ENCODE measurements at regions not wholly inside any gene's neighbourhood (a gene's known extent, or its start where the extent isn't known, plus 50 kb on each side); places are given as distances from the start of the nearest gene placed in this dataset.

- Histone ChIP-seq H3K4me3 (no peak overlapping the region), H3K27ac (no peak overlapping the region), H3K36me3 (no peaks in the 10 kb centered on the region), H3K4me1 (no peaks in the 10 kb centered on the region), H3K27me3 (replicated peaks in 1 of 7) (peaks cover 0 to 14% (median 0%) of the 10 kb centered on the region in 7 donors), H3K9me3 (peaks cover 0 to 8% (median 3%) of the 10 kb centered on the region in 8 donors)
- intact Hi-C loops (cut with DNase I; ENCODE audit: low total_unique reads): no loop called here
- TF ChIP-seq POLR2A (IDR thresholded peaks at IDR 0.05) (no peak), POLR2AphosphoS5 (IDR thresholded peaks at IDR 0.05) (no peak)
- DNase-seq: no peak
Measured at GRCh38 chr20:4513720-4514119, 172.5 kb upstream of the PRNP start.

- intact Hi-C loops (cut with DNase I; ENCODE audit: low total_unique reads): no loop called here
- H3K4me3 ChIP-seq: no peak overlapping the region
- no peaks in the 10 kb centered on the region for H3K36me3 ChIP-seq
- TF ChIP-seq POLR2AphosphoS5 (IDR thresholded peaks at IDR 0.05) (no peak), CTCF (IDR thresholded peaks at IDR 0.05 in 8 of 11, conservative IDR thresholded peaks at IDR 0.05 in 3 of 11) (no peak), POLR2A (IDR thresholded peaks at IDR 0.05) (no peak)
- 58 to 83% (median 73%) methylated on average over 3 of the region's 3 CpGs for WGBS, 5 donors
- no peak overlapping the region for H3K27ac ChIP-seq
- DNase-seq: no peak
- H3K9me3 ChIP-seq: peaks cover 0 to 8% (median 3%) of the 10 kb centered on the region in 8 donors
- H3K4me1 ChIP-seq: no peaks in the 10 kb centered on the region
- peaks cover 0 to 10% (median 0%) of the 10 kb centered on the region in 7 donors for H3K27me3 ChIP-seq (replicated peaks in 1 of 7)
Measured at GRCh38 chr20:4512891-4513550, 173.2 kb upstream of the PRNP start.

- H3K27ac ChIP-seq: no peak overlapping the region
- peaks cover 0 to 8% (median 3%) of the 10 kb centered on the region in 8 donors for H3K9me3 ChIP-seq
- 75 to 88% (median 81%) methylated on average over 1 of the region's 1 CpG for WGBS, 5 donors
- H3K4me1 ChIP-seq: no peaks in the 10 kb centered on the region
- H3K4me3 ChIP-seq: no peak overlapping the region
- peaks cover 0 to 5% (median 0%) of the 10 kb centered on the region in 7 donors for H3K27me3 ChIP-seq (replicated peaks in 1 of 7)
- no peaks in the 10 kb centered on the region for H3K36me3 ChIP-seq
- intact Hi-C loops (cut with DNase I; ENCODE audit: low total_unique reads): no loop called here
- no peak for DNase-seq
- TF ChIP-seq POLR2A (IDR thresholded peaks at IDR 0.05) (no peak), CTCF (IDR thresholded peaks at IDR 0.05 in 8 of 11, conservative IDR thresholded peaks at IDR 0.05 in 3 of 11) (no peak), POLR2AphosphoS5 (IDR thresholded peaks at IDR 0.05) (no peak)
Measured at GRCh38 chr20:4511776-4512175, 174.5 kb upstream of the PRNP start.

- Histone ChIP-seq H3K36me3 (no peaks in the 10 kb centered on the region), H3K9me3 (peaks cover 0 to 8% (median 3%) of the 10 kb centered on the region in 8 donors), H3K4me1 (no peaks in the 10 kb centered on the region), H3K27me3 (replicated peaks in 1 of 7) (peaks cover 0 to 5% (median 0%) of the 10 kb centered on the region in 7 donors), H3K27ac (no peak overlapping the region), H3K4me3 (no peak overlapping the region)
- TF ChIP-seq CTCF (IDR thresholded peaks at IDR 0.05 in 8 of 11, conservative IDR thresholded peaks at IDR 0.05 in 3 of 11) (no peak), POLR2A (IDR thresholded peaks at IDR 0.05) (no peak), POLR2AphosphoS5 (IDR thresholded peaks at IDR 0.05) (no peak)
- intact Hi-C loops (cut with DNase I; ENCODE audit: low total_unique reads): no loop called here
- no peak for DNase-seq
- 81 to 88% (median 83%) methylated on average over 3 of the region's 3 CpGs for WGBS, 5 donors
Measured at GRCh38 chr20:4509825-4510522, 176.3 kb upstream of the PRNP start.
